ENCODE measurements at regions not wholly inside any gene's neighbourhood (a gene's known extent, or its start where the extent isn't known, plus 50 kb on each side); places are given as distances from the start of the nearest gene placed in this dataset.

GRCh38 chr16:60763869-60764268 is 1272.4 kb downstream of the CDH8 start:
- H3K4me3 ChIP-seq (ENCODE audit: low read length) = no peak overlapping the region
- no peaks in the 10 kb centered on the region for H3K36me3 ChIP-seq (ENCODE audit: control insufficient read depth, low read length)
- no peaks in the 10 kb centered on the region for H3K9me2 ChIP-seq (replicated peaks; ENCODE audit: control insufficient read depth, low read length)
- H3K79me2 ChIP-seq (ENCODE audit: control insufficient read depth, low read length) = no peaks in the 10 kb centered on the region
- H3K4me2 ChIP-seq (ENCODE audit: low read length) = no peak overlapping the region
- no peaks in the 10 kb centered on the region for H3K9me3 ChIP-seq (ENCODE audit: control insufficient read depth, insufficient read depth, low read length)
- H3K4me1 ChIP-seq (ENCODE audit: control insufficient read depth, low read length) = no peaks in the 10 kb centered on the region
- no peaks in the 10 kb centered on the region for H3F3A ChIP-seq (ENCODE audit: control insufficient read depth, insufficient read depth)
- H3K27me3 ChIP-seq (ENCODE audit: control insufficient read depth, low read length) = no peaks in the 10 kb centered on the region
- no peak overlapping the region for H3K27ac ChIP-seq (ENCODE audit: low read depth, low read length)
- H4K20me1 ChIP-seq (ENCODE audit: control insufficient read depth, insufficient read depth, low read depth, low read length) = no peaks in the 10 kb centered on the region
- TF ChIP-seq EZH2phosphoT487 (IDR thresholded peaks at IDR 0.05; ENCODE audit: borderline replicate concordance, low read length) = no peak
- TF ChIP-seq, protein P1, sequence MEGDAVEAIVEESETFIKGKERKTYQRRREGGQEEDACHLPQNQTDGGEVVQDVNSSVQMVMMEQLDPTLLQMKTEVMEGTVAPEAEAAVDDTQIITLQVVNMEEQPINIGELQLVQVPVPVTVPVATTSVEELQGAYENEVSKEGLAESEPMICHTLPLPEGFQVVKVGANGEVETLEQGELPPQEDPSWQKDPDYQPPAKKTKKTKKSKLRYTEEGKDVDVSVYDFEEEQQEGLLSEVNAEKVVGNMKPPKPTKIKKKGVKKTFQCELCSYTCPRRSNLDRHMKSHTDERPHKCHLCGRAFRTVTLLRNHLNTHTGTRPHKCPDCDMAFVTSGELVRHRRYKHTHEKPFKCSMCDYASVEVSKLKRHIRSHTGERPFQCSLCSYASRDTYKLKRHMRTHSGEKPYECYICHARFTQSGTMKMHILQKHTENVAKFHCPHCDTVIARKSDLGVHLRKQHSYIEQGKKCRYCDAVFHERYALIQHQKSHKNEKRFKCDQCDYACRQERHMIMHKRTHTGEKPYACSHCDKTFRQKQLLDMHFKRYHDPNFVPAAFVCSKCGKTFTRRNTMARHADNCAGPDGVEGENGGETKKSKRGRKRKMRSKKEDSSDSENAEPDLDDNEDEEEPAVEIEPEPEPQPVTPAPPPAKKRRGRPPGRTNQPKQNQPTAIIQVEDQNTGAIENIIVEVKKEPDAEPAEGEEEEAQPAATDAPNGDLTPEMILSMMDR (IDR thresholded peaks at IDR 0.05; ENCODE audit: low read depth, low read length, poor library complexity, severe bottlenecking) = no peak

DNA sequence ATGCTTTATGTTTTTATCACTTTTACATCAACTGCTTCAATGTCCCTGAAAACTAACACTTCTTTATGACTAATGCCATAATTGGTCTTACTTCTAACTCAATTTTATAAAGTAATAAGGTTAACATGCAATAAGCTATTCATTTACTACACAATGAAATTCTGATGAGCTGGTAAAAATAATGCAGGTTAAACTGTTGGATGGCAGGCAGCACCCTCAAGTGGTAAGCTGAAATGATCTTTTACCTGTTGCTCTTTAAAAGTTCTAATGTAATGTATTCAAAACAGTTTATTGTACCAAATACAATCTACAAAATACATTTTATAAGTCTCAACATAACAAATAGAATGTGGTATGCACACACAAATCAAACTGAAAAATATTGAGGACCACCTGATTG is 1280.3 kb downstream of the CDH8 start:
- Histone ChIP-seq H4K20me1 (ENCODE audit: control insufficient read depth, insufficient read depth, low read depth, low read length) (no peaks in the 10 kb centered on the region), H3K4me2 (ENCODE audit: low read length) (no peak overlapping the region), H3K27me3 (ENCODE audit: control insufficient read depth, low read length) (no peaks in the 10 kb centered on the region), H3K79me2 (ENCODE audit: control insufficient read depth, low read length) (no peaks in the 10 kb centered on the region), H3K4me3 (ENCODE audit: low read length) (no peak overlapping the region), H3F3A (ENCODE audit: control insufficient read depth, insufficient read depth) (no peaks in the 10 kb centered on the region), H3K9me2 (replicated peaks; ENCODE audit: control insufficient read depth, low read length) (no peaks in the 10 kb centered on the region), H3K36me3 (ENCODE audit: control insufficient read depth, low read length) (no peaks in the 10 kb centered on the region), H3K27ac (ENCODE audit: low read depth, low read length) (no peak overlapping the region), H3K4me1 (ENCODE audit: control insufficient read depth, low read length) (no peaks in the 10 kb centered on the region), H3K9me3 (ENCODE audit: control insufficient read depth, insufficient read depth, low read length) (no peaks in the 10 kb centered on the region)
- TF ChIP-seq, protein P1 (IDR thresholded peaks at IDR 0.05; ENCODE audit: low read depth, low read length, poor library complexity, severe bottlenecking) = no peak
- no peak for TF ChIP-seq EZH2phosphoT487 (IDR thresholded peaks at IDR 0.05; ENCODE audit: borderline replicate concordance, low read length)

GRCh38 chr16:60748366-60748765 is 1287.9 kb downstream of the CDH8 start:
- no peaks in the 10 kb centered on the region for H3K9me3 ChIP-seq (ENCODE audit: control insufficient read depth, insufficient read depth, low read length)
- H3K79me2 ChIP-seq (ENCODE audit: control insufficient read depth, low read length) = no peaks in the 10 kb centered on the region
- H3K4me1 ChIP-seq (ENCODE audit: control insufficient read depth, low read length) = no peaks in the 10 kb centered on the region
- H3K36me3 ChIP-seq (ENCODE audit: control insufficient read depth, low read length) = no peaks in the 10 kb centered on the region
- no peaks in the 10 kb centered on the region for H3K9me2 ChIP-seq (replicated peaks; ENCODE audit: control insufficient read depth, low read length)
- TF ChIP-seq, protein P1 (IDR thresholded peaks at IDR 0.05; ENCODE audit: low read depth, low read length, poor library complexity, severe bottlenecking) = no peak
- no peak for TF ChIP-seq EZH2phosphoT487 (IDR thresholded peaks at IDR 0.05; ENCODE audit: borderline replicate concordance, low read length)
- H3K27me3 ChIP-seq (ENCODE audit: control insufficient read depth, low read length) = no peaks in the 10 kb centered on the region
- no peak overlapping the region for H3K27ac ChIP-seq (ENCODE audit: low read depth, low read length)
- no peak overlapping the region for H3K4me2 ChIP-seq (ENCODE audit: low read length)
- H4K20me1 ChIP-seq (ENCODE audit: control insufficient read depth, insufficient read depth, low read depth, low read length) = no peaks in the 10 kb centered on the region
- H3K4me3 ChIP-seq (ENCODE audit: low read length) = no peak overlapping the region
- H3F3A ChIP-seq (ENCODE audit: control insufficient read depth, insufficient read depth) = no peaks in the 10 kb centered on the region

DNA sequence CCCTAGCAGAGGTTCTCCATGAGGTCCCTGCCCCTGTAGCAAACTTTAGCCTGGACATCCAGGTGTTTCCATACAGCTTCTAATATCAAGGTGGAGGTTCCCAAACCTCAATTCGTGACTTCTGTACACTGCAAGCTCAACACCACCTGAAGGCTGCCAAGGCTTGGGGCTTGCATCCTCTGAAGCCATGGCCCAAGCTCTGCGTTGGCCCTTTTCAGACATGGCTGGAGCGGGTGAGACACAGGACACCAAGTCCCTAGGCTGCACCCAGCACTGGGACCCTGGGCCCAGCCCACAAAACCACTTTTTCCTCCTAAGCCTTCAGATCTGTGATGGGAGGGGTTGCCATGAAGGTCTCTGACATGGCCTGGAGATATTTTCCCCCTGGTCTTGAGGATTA is 1292.0 kb downstream of the CDH8 start:
- H3K9me2 ChIP-seq (replicated peaks; ENCODE audit: control insufficient read depth, low read length) = no peaks in the 10 kb centered on the region
- H3K4me3 ChIP-seq (ENCODE audit: low read length) = no peak overlapping the region
- no peak overlapping the region for H3K4me2 ChIP-seq (ENCODE audit: low read length)
- H3F3A ChIP-seq (ENCODE audit: control insufficient read depth, insufficient read depth) = no peaks in the 10 kb centered on the region
- H3K27me3 ChIP-seq (ENCODE audit: control insufficient read depth, low read length) = no peaks in the 10 kb centered on the region
- no peaks in the 10 kb centered on the region for H3K79me2 ChIP-seq (ENCODE audit: control insufficient read depth, low read length)
- TF ChIP-seq EZH2phosphoT487 (IDR thresholded peaks at IDR 0.05; ENCODE audit: borderline replicate concordance, low read length) = no peak
- TF ChIP-seq, protein P1 (IDR thresholded peaks at IDR 0.05; ENCODE audit: low read depth, low read length, poor library complexity, severe bottlenecking) = no peak
- no peaks in the 10 kb centered on the region for H3K36me3 ChIP-seq (ENCODE audit: control insufficient read depth, low read length)
- no peaks in the 10 kb centered on the region for H3K4me1 ChIP-seq (ENCODE audit: control insufficient read depth, low read length)
- no peaks in the 10 kb centered on the region for H3K9me3 ChIP-seq (ENCODE audit: control insufficient read depth, insufficient read depth, low read length)
- H3K27ac ChIP-seq (ENCODE audit: low read depth, low read length) = no peak overlapping the region
- no peaks in the 10 kb centered on the region for H4K20me1 ChIP-seq (ENCODE audit: control insufficient read depth, insufficient read depth, low read depth, low read length)

Data from DOHH2 (cell line).